BE2C (cell line): ENCODE measurements at regions not wholly inside any gene's neighbourhood (a gene's known extent, or its start where the extent isn't known, plus 50 kb on each side); places are given as distances from the start of the nearest gene placed in this dataset.

Experiments used
- DNase-seq: peaks from one replicate; pipeline ENCODE4 v3.0.0-alpha.2; 2020
- H3K27me3 ChIP-seq: fragments of 250-450 bp; sonication (Bioruptor Pico); 2 replicates; pipeline ENCODE4 v1.5.1; 2020; ENCODE audit warnings: mild to moderate bottlenecking
- H3K36me3 ChIP-seq: fragments of 250-450 bp; sonication (Bioruptor Pico); 2 replicates; pipeline ENCODE4 v1.5.1; 2020; ENCODE audit warnings: mild to moderate bottlenecking
- H3K4me1 ChIP-seq: fragments of 250-450 bp; sonication (Bioruptor Pico); 2 replicates; pipeline ENCODE4 v1.5.1; 2020
- H3K4me3 ChIP-seq: 2 replicates; pipeline ENCODE4 v1.5.1; 2011; ENCODE audit warnings: low read depth, low read length
- H3K9me3 ChIP-seq: fragments of 250-450 bp; sonication (Bioruptor Pico); 2 replicates; pipeline ENCODE4 v1.5.1; 2020
- CTCF ChIP-seq: IDR thresholded peaks from 2 replicates; pipeline ENCODE4 v1.5.1; 2012; ENCODE audit warnings: mild to moderate bottlenecking, low read depth, low read length

GRCh38 chr15:97694456-97694855 lies 266.0 kb upstream of the ARRDC4 start:
- H3K9me3 ChIP-seq: no peaks in the 10 kb centered on the region
- no peaks in the 10 kb centered on the region for H3K4me1 ChIP-seq
- H3K36me3 ChIP-seq: no peaks in the 10 kb centered on the region
- no peak for TF ChIP-seq CTCF
- H3K4me3 ChIP-seq: no peak overlapping the region
- no peaks in the 10 kb centered on the region for H3K27me3 ChIP-seq
- DNase-seq: no peak

GRCh38 chr15:97703400-97703799 lies 257.1 kb upstream of the ARRDC4 start:
- DNase-seq: no peak

GRCh38 chr15:97706059-97706458 lies 254.4 kb upstream of the ARRDC4 start:
- DNase-seq: no peak
- Histone ChIP-seq H3K36me3 (no peaks in the 10 kb centered on the region), H3K4me3 (no peak overlapping the region), H3K9me3 (no peaks in the 10 kb centered on the region), H3K27me3 (no peaks in the 10 kb centered on the region), H3K4me1 (no peaks in the 10 kb centered on the region)
- no peak for TF ChIP-seq CTCF

More at GRCh38 chr15:97703400-97703799, 257.1 kb upstream of the ARRDC4 start:
- Histone ChIP-seq H3K27me3 (no peaks in the 10 kb centered on the region), H3K36me3 (no peaks in the 10 kb centered on the region), H3K4me3 (no peak overlapping the region), H3K9me3 (no peaks in the 10 kb centered on the region), H3K4me1 (no peaks in the 10 kb centered on the region)
- TF ChIP-seq CTCF: no peak

GRCh38 chr15:97708252-97708651 lies 252.3 kb upstream of the ARRDC4 start:
- no peak for DNase-seq
- H3K9me3 ChIP-seq: no peaks in the 10 kb centered on the region
- H3K4me3 ChIP-seq: no peak overlapping the region
- no peaks in the 10 kb centered on the region for H3K27me3 ChIP-seq
- TF ChIP-seq CTCF: no peak
- H3K36me3 ChIP-seq: no peaks in the 10 kb centered on the region
- no peaks in the 10 kb centered on the region for H3K4me1 ChIP-seq

GRCh38 chr15:97712530-97712929 lies 248.0 kb upstream of the ARRDC4 start:
- Histone ChIP-seq H3K36me3 (no peaks in the 10 kb centered on the region), H3K4me3 (no peak overlapping the region), H3K9me3 (no peaks in the 10 kb centered on the region), H3K27me3 (no peaks in the 10 kb centered on the region), H3K4me1 (no peaks in the 10 kb centered on the region)
- TF ChIP-seq CTCF: no peak
- no peak for DNase-seq

GRCh38 chr15:97717806-97718205 lies 242.7 kb upstream of the ARRDC4 start:
- no peak overlapping the region for H3K4me3 ChIP-seq
- no peaks in the 10 kb centered on the region for H3K9me3 ChIP-seq
- no peak for DNase-seq
- H3K27me3 ChIP-seq: no peaks in the 10 kb centered on the region
- H3K4me1 ChIP-seq: no peaks in the 10 kb centered on the region
- no peak for TF ChIP-seq CTCF
- no peaks in the 10 kb centered on the region for H3K36me3 ChIP-seq
